Fibroblast of upper back skin (primary cell): ENCODE measurements at regions not wholly inside any gene's neighbourhood (a gene's known extent, or its start where the extent isn't known, plus 50 kb on each side); places are given as distances from the start of the nearest gene placed in this dataset.

Experiments
- DNase-seq: peaks from one replicate; pipeline ENCODE4 v3.0.0-alpha.2; 2013

GRCh38 chr1:98374098-98374497, 287.4 kb upstream of the SNX7 start:
- no peak for DNase-seq

- DNase-seq = no peak
Observed at GRCh38 chr1:98373056-98373455, 288.5 kb upstream of the SNX7 start.

- no peak for DNase-seq
Observed at GRCh38 chr1:98371764-98372163, 289.8 kb upstream of the SNX7 start.

GRCh38 chr1:98369463-98369862, 292.1 kb upstream of the SNX7 start:
- DNase-seq = no peak

GRCh38 chr1:98368995-98369394, 292.5 kb upstream of the SNX7 start:
- DNase-seq = no peak

GRCh38 chr1:98367426-98367825, 294.1 kb upstream of the SNX7 start:
- no peak for DNase-seq

- DNase-seq = no peak
Observed at GRCh38 chr1:98366343-98366742, 295.2 kb upstream of the SNX7 start.

GRCh38 chr1:98364544-98364943, 297.0 kb upstream of the SNX7 start:
- no peak for DNase-seq

- no peak for DNase-seq
Observed at GRCh38 chr1:98360864-98361263, 300.7 kb upstream of the SNX7 start.

- peak; percentile 72 for DNase-seq
Observed at GRCh38 chr1:98355656-98356383, 305.7 kb upstream of the SNX7 start.

- DNase-seq = no peak
Observed at GRCh38 chr1:98352378-98352777, 309.1 kb upstream of the SNX7 start.

GRCh38 chr1:98351561-98351960, 310.0 kb upstream of the SNX7 start:
- no peak for DNase-seq

GRCh38 chr1:98345417-98345816, 316.1 kb upstream of the SNX7 start:
- no peak for DNase-seq

- no peak for DNase-seq
Observed at GRCh38 chr1:98344731-98345130, 316.8 kb upstream of the SNX7 start.

- DNase-seq = peak; percentile 60
Observed at GRCh38 chr1:98342566-98342965, 319.0 kb upstream of the SNX7 start.

- peak; percentile 97 for DNase-seq
Observed at GRCh38 chr1:98340511-98340910, 321.0 kb upstream of the SNX7 start.

GRCh38 chr1:98336472-98337083, 324.9 kb upstream of the SNX7 start:
- DNase-seq = no peak

- no peak for DNase-seq
Observed at GRCh38 chr1:98333936-98334335, 327.6 kb upstream of the SNX7 start.

- no peak for DNase-seq
Observed at GRCh38 chr1:98333406-98333805, 328.1 kb upstream of the SNX7 start.

- no peak for DNase-seq
Observed at GRCh38 chr1:98331718-98332311, 329.7 kb upstream of the SNX7 start.

GRCh38 chr1:98331243-98331642, 330.3 kb upstream of the SNX7 start:
- DNase-seq = peak; percentile 67

GRCh38 chr1:98330224-98330623, 331.3 kb upstream of the SNX7 start:
- no peak for DNase-seq

- DNase-seq = no peak
Observed at GRCh38 chr1:98328855-98329254, 332.7 kb upstream of the SNX7 start.

- DNase-seq = peak; percentile 58
Observed at GRCh38 chr1:98327220-98327861, 334.2 kb upstream of the SNX7 start.
